Left colon (tissue), 2 donors: ENCODE measurements at regions not wholly inside any gene's neighbourhood (a gene's known extent, or its start where the extent isn't known, plus 50 kb on each side); places are given as distances from the start of the nearest gene placed in this dataset.
"Not testable (repeated sequence)": the region's sequence is repeated elsewhere in the genome, so short reads cannot be mapped to it uniquely, and the experiment has no call there.

Experiments
- ATAC-seq: fragments of 200-7000 bp; cut with Tn5 transposase; one replicate; pipeline ENCODE4 v1.9.1; 2020; ENCODE audit warnings: mild to moderate bottlenecking, moderate library complexity
- DNase-seq, 2 donors: peaks; one replicate each; pipeline ENCODE4 v3.0.0-alpha.2; 2020
- intact Hi-C, 2 donors: fragments of 100-400 bp; cut with DNase I in 1 of 2; cut with micrococcal nuclease in 1 of 2; formaldehyde crosslinking; loops; one replicate each; pipeline versions ENCODE4 v1.11.2 to v1.14.0; 2022; cut with DNase I, micrococcal nuclease
- donor health status: DM: no; HTN: no; CAD: no.
- donor health status: DM: yes; HTN: yes; CAD: no.

GRCh38 chr17:71757156-71757555 is 363.7 kb upstream of the SOX9 start:
- DNase-seq (no peak), ATAC-seq (no peak)
- intact Hi-C loops: no loop called here

GRCh38 chr17:71757956-71758355 is 362.9 kb upstream of the SOX9 start:
- intact Hi-C loops: no loop called here
- DNase-seq (no peak), ATAC-seq (no peak)

GRCh38 chr17:71759422-71760060 is 361.3 kb upstream of the SOX9 start:
- DNase-seq (no peak), ATAC-seq (no peak)
- intact Hi-C loops: no loop called here

- peak in 1 of 2 donors; percentile 7 for DNase-seq
- peak; percentile 29 for ATAC-seq
- intact Hi-C loops: no loop called here
Measured at GRCh38 chr17:71760062-71760720, 360.6 kb upstream of the SOX9 start.

- peak; percentile 43 for ATAC-seq
- DNase-seq: no peak
- intact Hi-C loops: no loop called here
Measured at GRCh38 chr17:71762526-71762925, 358.3 kb upstream of the SOX9 start.

GRCh38 chr17:71764505-71764904 is 356.3 kb upstream of the SOX9 start:
- DNase-seq: peak; percentile 29 to 50
- ATAC-seq: peak; percentile 80
- intact Hi-C loops: no loop called here

- DNase-seq (no peak), ATAC-seq (peak; percentile 88)
- intact Hi-C loops: no loop called here
Measured at GRCh38 chr17:71765437-71765836, 355.4 kb upstream of the SOX9 start.

- ATAC-seq (no peak), DNase-seq (no peak)
- intact Hi-C loops: no loop called here
Measured at GRCh38 chr17:71769850-71770249, 351.0 kb upstream of the SOX9 start.

- intact Hi-C loops: no loop called here
- DNase-seq (no peak), ATAC-seq (no peak)
Measured at GRCh38 chr17:71777048-71777640, 343.7 kb upstream of the SOX9 start.

GRCh38 chr17:71779482-71779881 is 341.3 kb upstream of the SOX9 start:
- DNase-seq (no peak), ATAC-seq (no peak)
- intact Hi-C loops: no loop called here

GRCh38 chr17:71780596-71780995 is 340.2 kb upstream of the SOX9 start:
- DNase-seq: no peak
- intact Hi-C loops: no loop called here
- ATAC-seq: no peak

GRCh38 chr17:71782021-71782420 is 338.8 kb upstream of the SOX9 start:
- intact Hi-C loops, ATAC-seq, DNase-seq: not testable (repeated sequence)

- DNase-seq: no peak
- ATAC-seq: no peak
- intact Hi-C loops: no loop called here
Measured at GRCh38 chr17:71790791-71791190, 330.0 kb upstream of the SOX9 start.

GRCh38 chr17:71791311-71791710 is 329.5 kb upstream of the SOX9 start:
- intact Hi-C loops: no loop called here
- ATAC-seq: no peak
- DNase-seq: no peak

- intact Hi-C loops: no loop called here
- ATAC-seq (no peak), DNase-seq (no peak)
Measured at GRCh38 chr17:71792966-71793365, 327.9 kb upstream of the SOX9 start.

GRCh38 chr17:71793518-71793917 is 327.3 kb upstream of the SOX9 start:
- intact Hi-C loops: no loop called here
- ATAC-seq (no peak), DNase-seq (no peak)

- intact Hi-C loops: no loop called here
- DNase-seq (no peak), ATAC-seq (no peak)
Measured at GRCh38 chr17:71798701-71799100, 322.1 kb upstream of the SOX9 start.

- no peak for ATAC-seq
- no peak for DNase-seq
- intact Hi-C loops: no loop called here
Measured at GRCh38 chr17:71799657-71800056, 321.2 kb upstream of the SOX9 start.

- no peak for ATAC-seq
Measured at GRCh38 chr17:71801301-71801700, 319.5 kb upstream of the SOX9 start.

GRCh38 chr17:71802663-71803062 is 318.2 kb upstream of the SOX9 start:
- ATAC-seq: no peak
- DNase-seq: no peak
- intact Hi-C loops: no loop called here

More at GRCh38 chr17:71801301-71801700, 319.5 kb upstream of the SOX9 start:
- intact Hi-C loops: no loop called here
- no peak for DNase-seq
